Breast epithelium (tissue), 3 donors: ENCODE measurements at regions not wholly inside any gene's neighbourhood (a gene's known extent, or its start where the extent isn't known, plus 50 kb on each side); places are given as distances from the start of the nearest gene placed in this dataset.

Source experiments
- POLR2A ChIP-seq: fragments of 450-650 bp; IDR thresholded peaks from one replicate; pipeline ENCODE4 v1.6.1; 2016; ENCODE audit warnings: antibody characterized with exemption, mild to moderate bottlenecking, moderate library complexity
- POLR2AphosphoS5 ChIP-seq, 3 donors: sonication (generic); formaldehyde crosslinking; IDR thresholded peaks; one replicate each; pipeline ENCODE4 v1.6.1; 2017; ENCODE audit warnings: antibody characterized with exemption in 3 of 3
- TF ChIP-seq, protein P1 (sequence below), 3 donors: fragments of 450-650 bp; IDR thresholded peaks; one replicate each; pipeline ENCODE4 v1.5.1; 2016 to 2017; ENCODE audit warnings: antibody characterized with exemption in 3 of 3, mild to moderate bottlenecking in 3 of 3, moderate library complexity in 3 of 3

- TF ChIP-seq POLR2A (no peak), POLR2AphosphoS5 (IDR thresholded peaks at IDR 0.05) (no peak)
- TF ChIP-seq, protein P1, sequence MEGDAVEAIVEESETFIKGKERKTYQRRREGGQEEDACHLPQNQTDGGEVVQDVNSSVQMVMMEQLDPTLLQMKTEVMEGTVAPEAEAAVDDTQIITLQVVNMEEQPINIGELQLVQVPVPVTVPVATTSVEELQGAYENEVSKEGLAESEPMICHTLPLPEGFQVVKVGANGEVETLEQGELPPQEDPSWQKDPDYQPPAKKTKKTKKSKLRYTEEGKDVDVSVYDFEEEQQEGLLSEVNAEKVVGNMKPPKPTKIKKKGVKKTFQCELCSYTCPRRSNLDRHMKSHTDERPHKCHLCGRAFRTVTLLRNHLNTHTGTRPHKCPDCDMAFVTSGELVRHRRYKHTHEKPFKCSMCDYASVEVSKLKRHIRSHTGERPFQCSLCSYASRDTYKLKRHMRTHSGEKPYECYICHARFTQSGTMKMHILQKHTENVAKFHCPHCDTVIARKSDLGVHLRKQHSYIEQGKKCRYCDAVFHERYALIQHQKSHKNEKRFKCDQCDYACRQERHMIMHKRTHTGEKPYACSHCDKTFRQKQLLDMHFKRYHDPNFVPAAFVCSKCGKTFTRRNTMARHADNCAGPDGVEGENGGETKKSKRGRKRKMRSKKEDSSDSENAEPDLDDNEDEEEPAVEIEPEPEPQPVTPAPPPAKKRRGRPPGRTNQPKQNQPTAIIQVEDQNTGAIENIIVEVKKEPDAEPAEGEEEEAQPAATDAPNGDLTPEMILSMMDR (IDR thresholded peaks at IDR 0.05) = no peak
Observed at GRCh38 chr9:126221480-126221879, 105.1 kb upstream of the MVB12B start.
